Gastrocnemius medialis (tissue), 4 donors: ENCODE measurements at regions not wholly inside any gene's neighbourhood (a gene's known extent, or its start where the extent isn't known, plus 50 kb on each side); places are given as distances from the start of the nearest gene placed in this dataset.

Experiments used
- POLR2A ChIP-seq, 2 donors: fragments of 450-650 bp; IDR thresholded peaks; one replicate each; pipeline ENCODE4 v1.6.1; 2017; ENCODE audit warnings: antibody characterized with exemption in 2 of 2, mild to moderate bottlenecking in 2 of 2, moderate library complexity in 2 of 2
- TF ChIP-seq, protein P1 (sequence below), 5 experiments: fragments of 450-650 bp in 3 of 5; fragments of 200-600 bp in 2 of 5; sonication (generic) in 2 of 5; IDR thresholded peaks in 4 of 5; conservative IDR thresholded peaks in 1 of 5; 1 replicate in 4 of 5; 2 replicates in 1 of 5; pipeline ENCODE4 v1.5.1; 2016 to 2019; ENCODE audit warnings: antibody characterized with exemption in 5 of 5, mild to moderate bottlenecking in 3 of 5, moderate library complexity in 3 of 5

DNA sequence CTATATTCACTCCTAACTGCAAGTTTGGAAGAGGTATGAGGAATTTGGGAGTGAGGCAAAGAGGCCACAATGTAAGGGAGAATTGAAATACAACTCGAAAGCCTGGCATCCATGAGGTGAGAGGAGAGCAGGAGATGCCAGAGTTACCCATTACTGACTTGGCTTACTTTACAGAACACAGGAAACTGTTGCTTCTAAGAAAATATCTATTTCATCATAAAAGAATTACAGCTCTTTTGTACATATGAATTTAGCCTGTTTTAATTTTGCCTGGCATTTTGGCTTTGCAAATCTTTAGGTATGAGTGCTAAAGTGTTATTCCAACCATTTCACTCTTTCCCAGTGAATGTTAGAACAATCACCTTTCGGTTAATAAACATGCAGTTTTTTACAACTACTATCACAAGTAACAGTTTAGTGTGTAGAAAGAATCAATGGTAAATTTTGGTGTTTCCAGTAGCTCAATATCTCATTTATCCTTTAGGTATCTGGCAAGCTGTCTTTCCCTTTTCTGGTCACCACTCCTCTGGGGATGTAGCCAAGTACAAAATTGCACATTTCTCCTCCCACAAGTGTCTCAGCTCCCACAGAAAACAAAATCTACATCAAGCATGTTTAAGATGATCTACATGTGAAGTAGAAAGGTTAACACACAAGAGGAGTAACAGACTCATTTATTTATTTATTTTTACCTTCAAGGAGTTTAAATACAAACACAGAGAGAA is 196.6 kb upstream of the DCN start:
- TF ChIP-seq, protein P1, sequence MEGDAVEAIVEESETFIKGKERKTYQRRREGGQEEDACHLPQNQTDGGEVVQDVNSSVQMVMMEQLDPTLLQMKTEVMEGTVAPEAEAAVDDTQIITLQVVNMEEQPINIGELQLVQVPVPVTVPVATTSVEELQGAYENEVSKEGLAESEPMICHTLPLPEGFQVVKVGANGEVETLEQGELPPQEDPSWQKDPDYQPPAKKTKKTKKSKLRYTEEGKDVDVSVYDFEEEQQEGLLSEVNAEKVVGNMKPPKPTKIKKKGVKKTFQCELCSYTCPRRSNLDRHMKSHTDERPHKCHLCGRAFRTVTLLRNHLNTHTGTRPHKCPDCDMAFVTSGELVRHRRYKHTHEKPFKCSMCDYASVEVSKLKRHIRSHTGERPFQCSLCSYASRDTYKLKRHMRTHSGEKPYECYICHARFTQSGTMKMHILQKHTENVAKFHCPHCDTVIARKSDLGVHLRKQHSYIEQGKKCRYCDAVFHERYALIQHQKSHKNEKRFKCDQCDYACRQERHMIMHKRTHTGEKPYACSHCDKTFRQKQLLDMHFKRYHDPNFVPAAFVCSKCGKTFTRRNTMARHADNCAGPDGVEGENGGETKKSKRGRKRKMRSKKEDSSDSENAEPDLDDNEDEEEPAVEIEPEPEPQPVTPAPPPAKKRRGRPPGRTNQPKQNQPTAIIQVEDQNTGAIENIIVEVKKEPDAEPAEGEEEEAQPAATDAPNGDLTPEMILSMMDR (IDR thresholded peaks at IDR 0.05 in 4 of 5, conservative IDR thresholded peaks at IDR 0.05 in 1 of 5) = no peak
- TF ChIP-seq POLR2A (IDR thresholded peaks at IDR 0.05) = no peak
